T-cell (primary cell): ENCODE measurements at regions not wholly inside any gene's neighbourhood (a gene's known extent, or its start where the extent isn't known, plus 50 kb on each side); places are given as distances from the start of the nearest gene placed in this dataset.

Experiments used
- ATAC-seq, 4 experiments: fragments of 200-7000 bp in 3 of 4; fragments of 150-1000 bp in 1 of 4; cut with Tn5 transposase; replicated peaks in 1 of 4; 1 replicate in 3 of 4; 2 replicates in 1 of 4; pipeline ENCODE4 v1.10.0; 2021; ENCODE audit warnings: moderate library complexity in 3 of 4, mild to moderate bottlenecking in 2 of 4, moderate number of reproducible peaks in 1 of 4
- CTCF ChIA-PET, 2 donors: fragments of 300-600 bp; sonication (Branson Sonifier 250); formaldehyde crosslinking; loops; one replicate each; lab custom pipeline; 2022; ENCODE audit warnings: antibody characterized with exemption in 2 of 2; lab: Charles Lee
- POLR2A ChIA-PET, 2 donors: fragments of 300-600 bp; sonication (Branson Sonifier 250); formaldehyde crosslinking; loops; one replicate each; lab custom pipeline; 2022; ENCODE audit warnings: antibody characterized with exemption in 2 of 2; lab: Charles Lee
- DNase-seq, 35 experiments: peaks; one replicate each; pipeline versions ENCODE4 v3.0.0 to v3.0.0-alpha.2; 2013 to 2023
- H3K27ac ChIP-seq: one replicate; pipeline ENCODE4 v1.5.1; 2013; ENCODE audit warnings: low read length
- H3K27me3 ChIP-seq, 2 experiments: replicated peaks in 1 of 2; 1 replicate in 1 of 2; 2 replicates in 1 of 2; pipeline versions ENCODE4 v1.6.1 to v1.7.0; 2013; ENCODE audit warnings: low read length in 1 of 2, mixed read lengths in 1 of 2; ENCODE audit not compliant: control insufficient read depth in 2 of 2, insufficient read depth in 2 of 2; ENCODE audit errors: extremely low read depth in 1 of 2
- H3K36me3 ChIP-seq, 2 donors: 1 replicate in 1 of 2; 2 replicates in 1 of 2; pipeline versions ENCODE4 v1.6.1 to v1.7.0; 2013; ENCODE audit warnings: low read length in 1 of 2; ENCODE audit not compliant: control insufficient read depth in 2 of 2, insufficient read depth in 1 of 2; ENCODE audit errors: extremely low read depth in 1 of 2
- H3K4me1 ChIP-seq, 2 experiments: 1 replicate in 1 of 2; 2 replicates in 1 of 2; pipeline versions ENCODE4 v1.6.1 to v1.7.0; 2013; ENCODE audit warnings: low read length in 2 of 2, mixed read lengths in 1 of 2; ENCODE audit not compliant: insufficient read depth in 2 of 2, control insufficient read depth in 1 of 2; ENCODE audit errors: extremely low read depth in 1 of 2
- H3K4me3 ChIP-seq, 2 donors: 1 replicate in 1 of 2; 2 replicates in 1 of 2; pipeline versions ENCODE4 v1.5.1 to v1.7.0; 2013; ENCODE audit warnings: mild to moderate bottlenecking in 2 of 2, low read length in 1 of 2, moderate library complexity in 1 of 2; ENCODE audit not compliant: control insufficient read depth in 1 of 2; ENCODE audit errors: extremely low read depth in 1 of 2
- H3K9me3 ChIP-seq: 2 replicates; pipeline ENCODE4 v1.7.0; 2013
- H3K27ac Mint-ChIP-seq, 2 donors: one replicate each; pipeline ENCODE4 v1.8.0; 2020 to 2021; ENCODE audit warnings: mild to moderate bottlenecking in 2 of 2, mixed read lengths in 2 of 2
- H3K27me3 Mint-ChIP-seq, 2 donors: one replicate each; pipeline ENCODE4 v1.8.0; 2021 to 2022; ENCODE audit warnings: mixed read lengths in 2 of 2
- H3K36me3 Mint-ChIP-seq: one replicate; pipeline ENCODE4 v1.8.0; 2021; ENCODE audit warnings: mixed read lengths
- H3K4me1 Mint-ChIP-seq, 3 donors: one replicate each; pipeline ENCODE4 v1.8.0; 2020 to 2022; ENCODE audit warnings: mixed read lengths in 3 of 3, mild to moderate bottlenecking in 1 of 3
- H3K4me3 Mint-ChIP-seq, 3 donors: one replicate each; pipeline ENCODE4 v1.8.0; 2020 to 2022; ENCODE audit warnings: mild to moderate bottlenecking in 3 of 3, mixed read lengths in 3 of 3, moderate library complexity in 3 of 3
- H3K9me3 Mint-ChIP-seq, 3 donors: one replicate each; pipeline ENCODE4 v1.8.0; 2020 to 2022; ENCODE audit warnings: mixed read lengths in 3 of 3
- WGBS: methylation state at CpG from one replicate; pipeline ENCODE4 v1.1.5; 2013; ENCODE audit warnings: missing lambda C conversion rate; ENCODE audit not compliant: insufficient coverage; 5-methylcytosine and 5-hydroxymethylcytosine counted together

DNA sequence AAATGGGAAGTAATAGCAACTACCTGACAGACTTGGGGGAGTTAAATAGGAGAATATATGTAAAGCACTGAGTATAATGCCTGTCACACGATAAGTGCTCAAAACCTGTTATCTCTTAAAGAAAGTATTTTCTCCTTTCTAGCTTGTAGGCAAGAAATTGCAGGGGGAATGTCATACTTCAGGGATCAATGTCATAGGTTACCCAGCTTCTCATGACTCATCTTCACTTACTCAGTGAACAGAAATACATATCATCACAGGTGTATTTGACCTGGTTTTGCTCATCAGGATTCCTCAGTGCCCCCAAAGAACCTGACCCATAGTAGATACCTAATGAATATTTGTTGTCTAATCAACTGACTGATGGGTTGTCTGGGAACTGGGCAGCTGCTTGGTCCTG, 285.0 kb upstream of the ATP2B1 start:
- Mint-ChIP-seq H3K9me3 (no peaks in the 10 kb centered on the region), H3K4me3 (no peak overlapping the region), H3K4me1 (peaks cover 17 to 36% (median 23%) of the 10 kb centered on the region in 3 donors), H3K36me3 (no peaks in the 10 kb centered on the region), H3K27ac (no peak overlapping the region), H3K27me3 (no peaks in the 10 kb centered on the region)
- no peaks in the 10 kb centered on the region for H3K36me3 ChIP-seq
- H3K4me3 ChIP-seq, result no peak overlapping the region
- DNase-seq, result no peak
- no peak for ATAC-seq
- no CpG with 5 or more reads among the region's 1 CpG for WGBS
- peaks cover 5 to 14% of the 10 kb centered on the region in 2 experiments for H3K4me1 ChIP-seq
- H3K27me3 ChIP-seq, result no peaks in the 10 kb centered on the region
- H3K27ac ChIP-seq, result no peak overlapping the region
- CTCF ChIA-PET, result no interaction called here
- POLR2A ChIA-PET, result no interaction called here
- no peaks in the 10 kb centered on the region for H3K9me3 ChIP-seq

DNA sequence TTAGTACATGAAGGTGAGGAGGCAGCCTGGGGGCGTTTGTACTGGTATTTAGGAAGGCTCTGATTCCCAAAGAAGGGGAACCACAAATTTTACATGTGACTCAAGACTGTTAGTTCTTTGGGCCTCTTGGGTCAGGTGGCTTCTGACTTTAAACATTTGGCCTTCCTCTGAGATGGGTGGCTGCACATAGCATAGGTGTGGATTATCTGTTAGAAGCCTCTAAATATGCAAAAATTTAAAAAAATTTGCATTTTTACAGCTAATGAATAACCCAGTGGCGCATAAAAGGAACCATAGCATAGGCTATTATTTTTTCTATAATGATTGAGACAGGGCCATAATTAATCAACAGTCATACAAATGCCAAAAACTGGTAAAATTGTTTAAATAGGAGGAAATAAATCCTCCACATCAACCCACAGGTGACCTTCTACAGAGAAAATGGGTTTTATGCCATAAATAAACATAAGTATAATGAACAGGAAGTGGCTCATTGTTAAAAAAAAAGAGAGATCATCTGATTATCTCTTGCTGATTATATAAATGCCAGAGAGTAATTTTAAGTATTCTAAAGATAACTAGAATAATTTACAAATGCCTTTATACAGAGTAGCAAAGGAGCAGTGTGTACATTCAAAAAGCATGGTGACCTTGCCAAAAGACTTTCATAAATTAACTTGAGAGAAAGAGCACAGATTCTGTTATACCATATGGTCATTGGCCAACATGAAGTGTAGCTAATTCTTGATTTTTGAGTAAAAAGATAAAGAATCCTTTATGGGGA, 284.2 kb upstream of the ATP2B1 start:
- 10% methylated on average over 1 of the region's 2 CpGs for WGBS
- H3K4me3 ChIP-seq, result no peak overlapping the region

GRCh38 chr12:89991807-89992590, 283.4 kb upstream of the ATP2B1 start:
- H3K36me3 ChIP-seq, result no peaks in the 10 kb centered on the region
- no peak for ATAC-seq
- Mint-ChIP-seq H3K9me3 (no peaks in the 10 kb centered on the region), H3K4me3 (no peak overlapping the region), H3K27ac (no peak overlapping the region), H3K36me3 (no peaks in the 10 kb centered on the region), H3K27me3 (no peaks in the 10 kb centered on the region), H3K4me1 (peaks cover 17 to 36% (median 23%) of the 10 kb centered on the region in 3 donors)
- no peaks in the 10 kb centered on the region for H3K27me3 ChIP-seq
- CTCF ChIA-PET, result interaction anchor here in 1 of 2 donors (0.7 to 0.9 kb wide), 2 partner anchors 9 to 108 kb away, joined by 5 to 8 read pairs; no protein-coding TSS in a partner anchor
- no peak for DNase-seq
- POLR2A ChIA-PET, result interaction anchor here (0.6 to 0.8 kb wide), 4 partner anchors 17 to 798 kb away, joined by 3 to 8 read pairs (median 5); no protein-coding TSS in a partner anchor
- H3K4me3 ChIP-seq, result no peak overlapping the region
- H3K9me3 ChIP-seq, result no peaks in the 10 kb centered on the region
- WGBS, result no CpG with 5 or more reads among the region's 6 CpGs
- H3K27ac ChIP-seq, result no peak overlapping the region
- peaks cover 5 to 14% of the 10 kb centered on the region in 2 experiments for H3K4me1 ChIP-seq

More for the DNA sequence above, 284.2 kb upstream of the ATP2B1 start:
- H3K27me3 Mint-ChIP-seq, result no peaks in the 10 kb centered on the region
- POLR2A ChIA-PET, result interaction anchor here in 1 of 2 donors (0.7 kb wide), 1 partner anchor 133 kb away, joined by 5 read pairs; no protein-coding TSS in a partner anchor
- no peak for ATAC-seq
- H3K27ac ChIP-seq, result no peak overlapping the region
- no peaks in the 10 kb centered on the region for H3K36me3 ChIP-seq
- H3K36me3 Mint-ChIP-seq, result no peaks in the 10 kb centered on the region
- no peaks in the 10 kb centered on the region for H3K27me3 ChIP-seq
- peaks cover 17 to 36% (median 23%) of the 10 kb centered on the region in 3 donors for H3K4me1 Mint-ChIP-seq
- no peak for DNase-seq
- H3K9me3 ChIP-seq, result no peaks in the 10 kb centered on the region
- H3K27ac Mint-ChIP-seq, result no peak overlapping the region
- peaks cover 5 to 14% of the 10 kb centered on the region in 2 experiments for H3K4me1 ChIP-seq
- no peak overlapping the region for H3K4me3 Mint-ChIP-seq
- CTCF ChIA-PET, result interaction anchor here in 1 of 2 donors (0.7 kb wide), 1 partner anchor 109 kb away, joined by 5 read pairs; no protein-coding TSS in a partner anchor
- H3K9me3 Mint-ChIP-seq, result no peaks in the 10 kb centered on the region

DNA sequence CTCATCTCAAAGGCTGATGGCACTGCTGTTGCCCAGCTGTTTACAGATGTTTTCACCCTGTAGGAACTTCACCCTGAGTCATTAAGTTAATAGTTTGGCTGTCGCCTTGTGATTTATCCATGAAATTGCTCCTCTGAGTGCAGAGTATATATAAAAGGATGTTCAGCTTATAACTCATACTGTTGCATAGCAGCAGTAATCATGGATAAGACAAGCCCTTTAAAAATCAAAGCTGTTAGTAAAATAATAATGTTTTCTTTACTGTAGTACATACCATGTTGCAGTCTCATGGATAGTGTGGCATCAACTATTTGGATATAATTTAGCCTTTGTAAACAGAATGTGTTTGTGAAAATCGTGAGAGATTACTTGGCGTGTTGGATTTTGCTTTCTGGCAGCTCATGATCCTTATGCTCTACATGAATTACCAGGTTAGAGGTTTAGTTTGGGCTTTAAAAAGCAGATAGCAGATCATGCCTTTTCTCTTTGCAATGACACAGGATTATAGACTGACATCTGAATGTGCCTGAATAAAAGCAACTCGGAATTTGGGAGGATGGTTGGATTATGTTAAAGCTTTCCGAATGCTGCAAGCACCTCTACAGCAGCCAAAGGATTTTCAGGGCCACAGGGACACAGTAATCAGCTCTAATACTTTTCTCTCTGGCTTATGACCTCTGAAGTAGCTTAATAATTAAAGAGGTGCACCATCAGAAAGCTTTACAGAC, 279.7 kb upstream of the ATP2B1 start:
- H3K27me3 ChIP-seq, result no peaks in the 10 kb centered on the region
- POLR2A ChIA-PET, result no interaction called here
- CTCF ChIA-PET, result interaction anchor here in 1 of 2 donors (0.7 kb wide), 1 partner anchor 445 kb away, joined by 4 read pairs; no protein-coding TSS in a partner anchor
- H3K27ac Mint-ChIP-seq, result no peak overlapping the region
- no peaks in the 10 kb centered on the region for H3K36me3 ChIP-seq
- H3K27me3 Mint-ChIP-seq, result no peaks in the 10 kb centered on the region
- DNase-seq, result no peak
- H3K4me3 ChIP-seq, result no peak overlapping the region
- H3K36me3 Mint-ChIP-seq, result no peaks in the 10 kb centered on the region
- H3K4me1 Mint-ChIP-seq, result peaks cover 15 to 24% (median 17%) of the 10 kb centered on the region in 3 donors
- H3K4me1 ChIP-seq, result peaks cover 5 to 12% of the 10 kb centered on the region in 2 experiments
- H3K27ac ChIP-seq, result no peak overlapping the region
- H3K9me3 Mint-ChIP-seq, result no peaks in the 10 kb centered on the region
- no peaks in the 10 kb centered on the region for H3K9me3 ChIP-seq
- no peak for ATAC-seq
- WGBS, result 94% methylated on average over 2 of the region's 5 CpGs
- no peak overlapping the region for H3K4me3 Mint-ChIP-seq

DNA sequence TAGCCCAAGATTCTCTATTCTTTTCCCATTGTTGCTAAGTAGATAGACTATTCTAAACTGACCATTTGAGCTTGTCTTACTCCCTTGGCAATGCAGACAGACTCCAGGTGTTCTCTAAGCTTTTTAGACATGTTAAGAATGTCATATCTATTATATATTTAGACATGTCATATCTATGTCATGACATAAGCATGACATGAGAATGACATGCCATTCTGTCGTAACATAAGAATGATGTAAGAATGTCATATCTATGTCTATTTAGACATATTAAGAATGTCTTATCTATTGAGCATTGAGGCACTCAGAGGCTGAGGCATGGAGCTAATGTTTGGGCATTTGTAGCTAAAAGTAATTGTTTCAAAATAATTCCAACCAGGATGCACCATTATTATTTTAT, 277.3 kb upstream of the ATP2B1 start:
- no peak overlapping the region for H3K4me3 Mint-ChIP-seq
- Histone ChIP-seq H3K27ac (no peak overlapping the region), H3K4me1 (no peaks in the 10 kb centered on the region), H3K27me3 (no peaks in the 10 kb centered on the region), H3K36me3 (no peaks in the 10 kb centered on the region), H3K4me3 (no peak overlapping the region), H3K9me3 (no peaks in the 10 kb centered on the region)
- WGBS, result no CpG with 5 or more reads among the region's 1 CpG
- no peaks in the 10 kb centered on the region for H3K36me3 Mint-ChIP-seq
- no peaks in the 10 kb centered on the region for H3K27me3 Mint-ChIP-seq
- ChIA-PET CTCF (interaction anchor here (0.6 to 0.8 kb wide), 2 partner anchors 55 to 459 kb away, joined by 3 read pairs; no protein-coding TSS in a partner anchor), POLR2A (interaction anchor here in 1 of 2 donors (0.6 kb wide), 1 partner anchor 46 kb away, joined by 5 read pairs; no protein-coding TSS in a partner anchor)
- H3K4me1 Mint-ChIP-seq, result no peaks in the 10 kb centered on the region
- H3K27ac Mint-ChIP-seq, result no peak overlapping the region
- DNase-seq (no peak), ATAC-seq (no peak)
- no peaks in the 10 kb centered on the region for H3K9me3 Mint-ChIP-seq

GRCh38 chr12:89984846-89985245, 276.2 kb upstream of the ATP2B1 start:
- POLR2A ChIA-PET, result interaction anchor here in 1 of 2 donors (0.6 kb wide), 1 partner anchor 257 kb away, joined by 3 read pairs; no protein-coding TSS in a partner anchor
- H3K36me3 ChIP-seq, result no peaks in the 10 kb centered on the region
- no peaks in the 10 kb centered on the region for H3K4me1 Mint-ChIP-seq
- ATAC-seq (no peak), DNase-seq (no peak)
- H3K4me1 ChIP-seq, result no peaks in the 10 kb centered on the region
- CTCF ChIA-PET, result no interaction called here
- H3K27ac ChIP-seq, result no peak overlapping the region
- WGBS, result 91% methylated on average over 7 of the region's 8 CpGs
- H3K36me3 Mint-ChIP-seq, result no peaks in the 10 kb centered on the region
- no peaks in the 10 kb centered on the region for H3K9me3 ChIP-seq
- no peak overlapping the region for H3K4me3 Mint-ChIP-seq
- no peak overlapping the region for H3K4me3 ChIP-seq
- no peaks in the 10 kb centered on the region for H3K27me3 Mint-ChIP-seq
- no peak overlapping the region for H3K27ac Mint-ChIP-seq
- no peaks in the 10 kb centered on the region for H3K27me3 ChIP-seq
- H3K9me3 Mint-ChIP-seq, result no peaks in the 10 kb centered on the region
